Urothelium cell line (cell line): ENCODE measurements at regions not wholly inside any gene's neighbourhood (a gene's known extent, or its start where the extent isn't known, plus 50 kb on each side); places are given as distances from the start of the nearest gene placed in this dataset.

ENCODE experiments used
- DNase-seq: peaks from one replicate; pipeline ENCODE4 v3.0.0; 2011; ENCODE audit warnings: low spot score, mixed read lengths
- FAIRE-seq: peaks from 2 replicates; lab custom pipeline; 2011; peaks lifted over from hg19 to GRCh38; lab: Jason Lieb, UNC

- FAIRE-seq = no peak
- DNase-seq = no peak
These were observed 176.9 kb downstream of the FGF1 start for GRCh38 chr5:142509026-142509425.

- no peak for FAIRE-seq
These were observed 177.3 kb downstream of the FGF1 start for GRCh38 chr5:142508591-142508990.

GRCh38 chr5:142507531-142508372 is 178.1 kb downstream of the FGF1 start:
- FAIRE-seq (no peak), DNase-seq (no peak)

More at GRCh38 chr5:142508591-142508990, 177.3 kb downstream of the FGF1 start:
- no peak for DNase-seq

GRCh38 chr5:142506756-142507155 is 179.1 kb downstream of the FGF1 start:
- DNase-seq (no peak), FAIRE-seq (no peak)

- DNase-seq (peak; percentile 19), FAIRE-seq (no peak)
These were observed 179.8 kb downstream of the FGF1 start for GRCh38 chr5:142506046-142506445.

- FAIRE-seq = no peak
- DNase-seq = no peak
These were observed 177.1 kb upstream of the SPRY4 start for GRCh38 chr5:142501890-142502289.

- DNase-seq (no peak), FAIRE-seq (no peak)
These were observed 175.5 kb upstream of the SPRY4 start for GRCh38 chr5:142500227-142500905.

GRCh38 chr5:142499591-142500226 is 174.9 kb upstream of the SPRY4 start:
- FAIRE-seq (no peak), DNase-seq (no peak)

GRCh38 chr5:142498298-142498697 is 173.5 kb upstream of the SPRY4 start:
- DNase-seq (no peak), FAIRE-seq (no peak)

GRCh38 chr5:142495531-142495930 is 170.7 kb upstream of the SPRY4 start:
- DNase-seq (no peak), FAIRE-seq (no peak)

- FAIRE-seq (no peak), DNase-seq (no peak)
These were observed 169.2 kb upstream of the SPRY4 start for GRCh38 chr5:142493875-142494518.

GRCh38 chr5:142492781-142493281 is 168.0 kb upstream of the SPRY4 start:
- DNase-seq (no peak), FAIRE-seq (no peak)

- DNase-seq = no peak
- FAIRE-seq = no peak
These were observed 166.9 kb upstream of the SPRY4 start for GRCh38 chr5:142491679-142492078.

GRCh38 chr5:142491270-142491669 is 166.4 kb upstream of the SPRY4 start:
- FAIRE-seq = no peak
- no peak for DNase-seq

- DNase-seq = no peak
- no peak for FAIRE-seq
These were observed 161.8 kb upstream of the SPRY4 start for GRCh38 chr5:142486581-142486980.

- no peak for DNase-seq
- FAIRE-seq = no peak
These were observed 161.2 kb upstream of the SPRY4 start for GRCh38 chr5:142486020-142486419.

- DNase-seq (no peak), FAIRE-seq (no peak)
These were observed 160.1 kb upstream of the SPRY4 start for GRCh38 chr5:142484821-142485387.

- FAIRE-seq = no peak
- no peak for DNase-seq
These were observed 157.4 kb upstream of the SPRY4 start for GRCh38 chr5:142482207-142482606.

- no peak for FAIRE-seq
- no peak for DNase-seq
These were observed 156.6 kb upstream of the SPRY4 start for GRCh38 chr5:142481410-142481809.

- DNase-seq (no peak), FAIRE-seq (no peak)
These were observed 155.2 kb upstream of the SPRY4 start for GRCh38 chr5:142479854-142480519.
